GM23338 (cell line): ENCODE measurements at regions not wholly inside any gene's neighbourhood (a gene's known extent, or its start where the extent isn't known, plus 50 kb on each side); places are given as distances from the start of the nearest gene placed in this dataset.

Source experiments
- ATAC-seq: fragments of 200-7000 bp; cut with Tn5 transposase; 3 replicates; pipeline ENCODE4 v1.9.1; 2020
- DNase-seq: peaks from one replicate; pipeline ENCODE4 v3.0.0-alpha.2; 2015; ENCODE audit warnings: low spot score
- H2AFZ ChIP-seq: fragments of 200-600 bp; sonication (generic); 2 replicates; pipeline ENCODE4 v1.8.0; 2016; ENCODE audit warnings: antibody characterized with exemption, mild to moderate bottlenecking, moderate library complexity
- H3F3A ChIP-seq: fragments of 200-600 bp; sonication (generic); replicated peaks from 2 replicates; pipeline ENCODE4 v1.8.0; 2017; ENCODE audit warnings: antibody characterized with exemption, mixed run types, low read depth
- H3K27ac ChIP-seq: fragments of 200-600 bp; sonication (generic); 2 replicates; pipeline ENCODE4 v1.6.1; 2016; ENCODE audit warnings: low read depth
- H3K27me3 ChIP-seq: fragments of 200-600 bp; sonication (generic); 2 replicates; pipeline ENCODE4 v1.8.0; 2016; ENCODE audit warnings: mild to moderate bottlenecking, mixed run types, moderate library complexity; ENCODE audit not compliant: insufficient read depth
- H3K36me3 ChIP-seq: fragments of 200-600 bp; sonication (generic); 2 replicates; pipeline ENCODE4 v1.8.0; 2016; ENCODE audit warnings: mild to moderate bottlenecking; ENCODE audit not compliant: insufficient read depth
- H3K4me1 ChIP-seq: fragments of 200-600 bp; sonication (generic); 2 replicates; pipeline ENCODE4 v1.8.0; 2016; ENCODE audit warnings: mild to moderate bottlenecking, moderate library complexity; ENCODE audit not compliant: insufficient read depth
- H3K4me2 ChIP-seq: fragments of 200-600 bp; sonication (generic); 2 replicates; pipeline ENCODE4 v1.7.1; 2017; ENCODE audit warnings: mixed run types
- H3K4me3 ChIP-seq: fragments of 200-600 bp; sonication (generic); 2 replicates; pipeline ENCODE4 v1.6.1; 2016; ENCODE audit warnings: mixed run types
- H3K79me2 ChIP-seq: fragments of 200-600 bp; sonication (generic); replicated peaks from 2 replicates; pipeline ENCODE4 v1.8.0; 2017; ENCODE audit warnings: mild to moderate bottlenecking; ENCODE audit not compliant: insufficient read depth
- H3K9me2 ChIP-seq: fragments of 200-600 bp; sonication (generic); 2 replicates; pipeline ENCODE4 v1.8.0; 2017; ENCODE audit not compliant: insufficient read depth
- H4K20me1 ChIP-seq: fragments of 200-600 bp; sonication (generic); replicated peaks from 2 replicates; pipeline ENCODE4 v1.8.0; 2017; ENCODE audit warnings: mild to moderate bottlenecking; ENCODE audit not compliant: insufficient read depth
- H3K27ac Mint-ChIP-seq: 2 replicates; pipeline ENCODE4 v1.8.0; 2020; ENCODE audit warnings: inconsistent platforms, mild to moderate bottlenecking, moderate library complexity, mixed read lengths
- H3K27me3 Mint-ChIP-seq: 3 replicates; pipeline ENCODE4 v1.8.0; 2022; ENCODE audit warnings: low read depth, mild to moderate bottlenecking, moderate library complexity, mixed read lengths, inconsistent platforms; ENCODE audit not compliant: insufficient read depth, poor library complexity
- H3K36me3 Mint-ChIP-seq: 3 replicates; pipeline ENCODE4 v1.8.0; 2021; ENCODE audit warnings: low read depth, mild to moderate bottlenecking, inconsistent platforms, moderate library complexity, mixed read lengths
- H3K4me1 Mint-ChIP-seq: 3 replicates; pipeline ENCODE4 v1.8.0; 2020; ENCODE audit warnings: mild to moderate bottlenecking, inconsistent platforms, mixed read lengths
- H3K4me3 Mint-ChIP-seq: 3 replicates; pipeline ENCODE4 v1.8.0; 2021; ENCODE audit warnings: moderate library complexity, mild to moderate bottlenecking, inconsistent platforms, mixed read lengths
- H3K9me3 Mint-ChIP-seq: 3 replicates; pipeline ENCODE4 v1.8.0; 2020; ENCODE audit warnings: moderate library complexity, mild to moderate bottlenecking, inconsistent platforms, mixed read lengths
- CREB1 ChIP-seq: fragments of 250-450 bp; sonication (Bioruptor Pico); IDR thresholded peaks from 2 replicates; pipeline ENCODE4 v1.5.0; 2020; ENCODE audit warnings: low read depth, mild to moderate bottlenecking, moderate library complexity
- EZH2 ChIP-seq: fragments of 200-600 bp; sonication (generic); IDR thresholded peaks from one replicate; pipeline ENCODE4 v1.8.0; 2017; ENCODE audit warnings: antibody characterized with exemption, mild to moderate bottlenecking, low read depth; ENCODE audit not compliant: unreplicated experiment
- EZH2phosphoT487 ChIP-seq: fragments of 200-600 bp; sonication (generic); IDR thresholded peaks from one replicate; pipeline ENCODE4 v1.8.1; 2018; ENCODE audit warnings: antibody characterized with exemption; ENCODE audit not compliant: unreplicated experiment
- JUNB ChIP-seq: IDR thresholded peaks from one replicate; pipeline ENCODE4 v1.6.1; 2016; ENCODE audit warnings: antibody characterized with exemption; ENCODE audit not compliant: unreplicated experiment
- NANOG ChIP-seq: IDR thresholded peaks from 2 replicates; pipeline ENCODE4 v1.6.1; 2016; ENCODE audit warnings: antibody characterized with exemption, borderline replicate concordance
- STAT1 ChIP-seq: IDR thresholded peaks from one replicate; pipeline ENCODE4 v1.6.1; 2016; ENCODE audit warnings: antibody characterized with exemption; ENCODE audit not compliant: unreplicated experiment
- ZNF114 ChIP-seq: fragments of 250-450 bp; sonication (Bioruptor Pico); IDR thresholded peaks from 2 replicates; pipeline ENCODE4 v1.5.0; 2020; ENCODE audit warnings: mild to moderate bottlenecking, moderate library complexity
- ZNF331 ChIP-seq: fragments of 250-450 bp; sonication (Bioruptor Pico); IDR thresholded peaks from 2 replicates; pipeline ENCODE4 v1.5.0; 2020; ENCODE audit warnings: low read depth, mild to moderate bottlenecking, moderate library complexity
- TF ChIP-seq, protein P1 (sequence below): IDR thresholded peaks from one replicate; pipeline ENCODE4 v1.6.1; 2018; ENCODE audit warnings: antibody characterized with exemption; ENCODE audit not compliant: unreplicated experiment
- TF ChIP-seq, protein P2 (sequence below): fragments of 250-450 bp; sonication (Bioruptor Pico); IDR thresholded peaks from 2 replicates; pipeline ENCODE4 v1.5.0; 2020; ENCODE audit warnings: mild to moderate bottlenecking, moderate library complexity

DNA sequence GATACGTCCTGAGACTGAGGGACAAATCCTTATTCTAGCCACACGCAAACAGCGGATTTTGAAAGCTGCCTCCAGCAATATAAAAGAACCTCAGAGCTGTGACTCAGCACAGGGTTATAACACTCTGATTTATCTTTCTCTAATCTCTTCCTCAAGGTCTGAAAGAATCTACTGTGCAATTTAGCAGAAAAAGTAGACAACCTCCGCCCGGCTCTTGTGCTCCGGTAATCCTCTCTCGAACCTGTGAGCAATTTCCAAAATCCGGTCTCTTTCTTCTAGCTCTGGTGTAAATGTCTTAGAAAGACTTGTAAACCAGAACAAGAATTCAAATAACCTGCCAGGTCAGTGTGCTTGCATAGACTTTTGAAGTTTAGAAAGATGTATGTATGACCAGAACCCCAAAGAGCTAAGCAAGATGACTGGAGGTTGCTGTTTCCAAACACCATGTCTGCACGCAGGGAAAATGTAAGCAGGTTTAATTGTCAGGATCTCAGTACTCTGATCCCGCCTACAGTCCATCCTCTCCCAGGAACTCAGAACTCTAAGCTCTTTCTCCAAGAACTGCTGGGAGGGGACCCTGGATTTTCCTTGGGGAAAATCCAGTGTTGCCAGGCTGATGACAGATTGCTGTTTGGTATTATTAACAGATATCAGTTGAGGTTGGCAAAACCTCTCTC is 338.1 kb downstream of the RFC3 start:
- H3K79me2 ChIP-seq = no peaks in the 10 kb centered on the region
- Mint-ChIP-seq H3K4me1 (peaks cover 15% of the 10 kb centered on the region), H3K27me3 (no peaks in the 10 kb centered on the region), H3K9me3 (no peaks in the 10 kb centered on the region), H3K36me3 (no peaks in the 10 kb centered on the region), H3K4me3 (no peak overlapping the region), H3K27ac (no peak overlapping the region)
- H2AFZ ChIP-seq = 0 out of 2 replicates have a peak overlapping the region, but pooled peaks have one; percentile 25
- no peaks in the 10 kb centered on the region for H3F3A ChIP-seq
- no peaks in the 10 kb centered on the region for H3K9me2 ChIP-seq
- ATAC-seq = peak; percentile 58; the same call in 2 of the 3 replicates
- no peaks in the 10 kb centered on the region; the same call in 1 of the 2 replicates for H3K4me1 ChIP-seq
- H3K36me3 ChIP-seq = no peaks in the 10 kb centered on the region
- DNase-seq = no peak
- no peaks in the 10 kb centered on the region for H4K20me1 ChIP-seq
- TF ChIP-seq EZH2phosphoT487 (no peak), STAT1 (no peak)
- no peaks in the 10 kb centered on the region for H3K27me3 ChIP-seq
- H3K27ac ChIP-seq = no peak overlapping the region
- no peak overlapping the region for H3K4me3 ChIP-seq
- H3K4me2 ChIP-seq = no peak overlapping the region

DNA sequence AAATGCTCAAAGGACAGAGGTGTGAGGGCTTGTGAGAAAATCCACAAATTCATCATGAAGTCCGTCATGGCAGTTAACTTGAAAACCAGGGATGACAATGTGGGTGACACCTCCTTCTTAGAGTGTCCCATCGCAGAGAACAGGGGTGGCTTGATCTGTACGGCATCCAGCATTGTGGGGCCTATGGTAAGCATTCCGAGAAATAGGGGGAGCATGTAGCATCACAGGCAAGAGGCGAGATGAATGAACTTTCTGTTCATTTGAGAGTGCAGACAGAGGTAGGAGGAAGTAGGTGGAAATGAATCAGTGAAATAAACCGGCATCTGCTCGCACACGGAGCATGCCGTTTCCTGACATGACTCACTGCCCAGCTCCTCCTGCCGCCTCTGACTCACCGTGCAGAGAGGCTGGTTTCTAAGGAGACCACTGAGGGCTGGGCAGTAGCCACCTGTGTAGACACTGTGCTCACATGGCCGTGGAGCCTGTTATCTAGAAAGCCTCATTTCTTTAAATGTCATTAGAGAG is 339.0 kb downstream of the RFC3 start:
- 0 out of 2 replicates have a peak overlapping the region, but pooled peaks have one; percentile 25 for H2AFZ ChIP-seq
- H4K20me1 ChIP-seq = no peaks in the 10 kb centered on the region
- no peaks in the 10 kb centered on the region for H3K9me2 ChIP-seq
- H3K36me3 ChIP-seq = no peaks in the 10 kb centered on the region
- H3K4me2 ChIP-seq = no peak overlapping the region
- H3K4me3 ChIP-seq = no peak overlapping the region
- ATAC-seq (peak; percentile 41; the same call in 2 of the 3 replicates), DNase-seq (no peak)
- peaks cover 17% of the 10 kb centered on the region for H3K4me1 Mint-ChIP-seq
- no peaks in the 10 kb centered on the region for H3K9me3 Mint-ChIP-seq
- H3K27ac Mint-ChIP-seq = no peak overlapping the region
- H3K4me1 ChIP-seq = peaks cover 3% of the 10 kb centered on the region
- H3F3A ChIP-seq = no peaks in the 10 kb centered on the region
- H3K27me3 Mint-ChIP-seq = no peaks in the 10 kb centered on the region
- no peaks in the 10 kb centered on the region for H3K27me3 ChIP-seq
- H3K36me3 Mint-ChIP-seq = no peaks in the 10 kb centered on the region
- H3K4me3 Mint-ChIP-seq = no peak overlapping the region
- no peak overlapping the region for H3K27ac ChIP-seq
- no peaks in the 10 kb centered on the region for H3K79me2 ChIP-seq
- TF ChIP-seq, protein P1, sequence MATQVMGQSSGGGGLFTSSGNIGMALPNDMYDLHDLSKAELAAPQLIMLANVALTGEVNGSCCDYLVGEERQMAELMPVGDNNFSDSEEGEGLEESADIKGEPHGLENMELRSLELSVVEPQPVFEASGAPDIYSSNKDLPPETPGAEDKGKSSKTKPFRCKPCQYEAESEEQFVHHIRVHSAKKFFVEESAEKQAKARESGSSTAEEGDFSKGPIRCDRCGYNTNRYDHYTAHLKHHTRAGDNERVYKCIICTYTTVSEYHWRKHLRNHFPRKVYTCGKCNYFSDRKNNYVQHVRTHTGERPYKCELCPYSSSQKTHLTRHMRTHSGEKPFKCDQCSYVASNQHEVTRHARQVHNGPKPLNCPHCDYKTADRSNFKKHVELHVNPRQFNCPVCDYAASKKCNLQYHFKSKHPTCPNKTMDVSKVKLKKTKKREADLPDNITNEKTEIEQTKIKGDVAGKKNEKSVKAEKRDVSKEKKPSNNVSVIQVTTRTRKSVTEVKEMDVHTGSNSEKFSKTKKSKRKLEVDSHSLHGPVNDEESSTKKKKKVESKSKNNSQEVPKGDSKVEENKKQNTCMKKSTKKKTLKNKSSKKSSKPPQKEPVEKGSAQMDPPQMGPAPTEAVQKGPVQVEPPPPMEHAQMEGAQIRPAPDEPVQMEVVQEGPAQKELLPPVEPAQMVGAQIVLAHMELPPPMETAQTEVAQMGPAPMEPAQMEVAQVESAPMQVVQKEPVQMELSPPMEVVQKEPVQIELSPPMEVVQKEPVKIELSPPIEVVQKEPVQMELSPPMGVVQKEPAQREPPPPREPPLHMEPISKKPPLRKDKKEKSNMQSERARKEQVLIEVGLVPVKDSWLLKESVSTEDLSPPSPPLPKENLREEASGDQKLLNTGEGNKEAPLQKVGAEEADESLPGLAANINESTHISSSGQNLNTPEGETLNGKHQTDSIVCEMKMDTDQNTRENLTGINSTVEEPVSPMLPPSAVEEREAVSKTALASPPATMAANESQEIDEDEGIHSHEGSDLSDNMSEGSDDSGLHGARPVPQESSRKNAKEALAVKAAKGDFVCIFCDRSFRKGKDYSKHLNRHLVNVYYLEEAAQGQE = no peak
- no peak for TF ChIP-seq NANOG
- no peak for TF ChIP-seq JUNB
- TF ChIP-seq STAT1 = no peak
- no peak for TF ChIP-seq ZNF331
- no peak for TF ChIP-seq CREB1 (CRISPR knock-in tag)
- TF ChIP-seq EZH2 = no peak
- TF ChIP-seq, protein P2, sequence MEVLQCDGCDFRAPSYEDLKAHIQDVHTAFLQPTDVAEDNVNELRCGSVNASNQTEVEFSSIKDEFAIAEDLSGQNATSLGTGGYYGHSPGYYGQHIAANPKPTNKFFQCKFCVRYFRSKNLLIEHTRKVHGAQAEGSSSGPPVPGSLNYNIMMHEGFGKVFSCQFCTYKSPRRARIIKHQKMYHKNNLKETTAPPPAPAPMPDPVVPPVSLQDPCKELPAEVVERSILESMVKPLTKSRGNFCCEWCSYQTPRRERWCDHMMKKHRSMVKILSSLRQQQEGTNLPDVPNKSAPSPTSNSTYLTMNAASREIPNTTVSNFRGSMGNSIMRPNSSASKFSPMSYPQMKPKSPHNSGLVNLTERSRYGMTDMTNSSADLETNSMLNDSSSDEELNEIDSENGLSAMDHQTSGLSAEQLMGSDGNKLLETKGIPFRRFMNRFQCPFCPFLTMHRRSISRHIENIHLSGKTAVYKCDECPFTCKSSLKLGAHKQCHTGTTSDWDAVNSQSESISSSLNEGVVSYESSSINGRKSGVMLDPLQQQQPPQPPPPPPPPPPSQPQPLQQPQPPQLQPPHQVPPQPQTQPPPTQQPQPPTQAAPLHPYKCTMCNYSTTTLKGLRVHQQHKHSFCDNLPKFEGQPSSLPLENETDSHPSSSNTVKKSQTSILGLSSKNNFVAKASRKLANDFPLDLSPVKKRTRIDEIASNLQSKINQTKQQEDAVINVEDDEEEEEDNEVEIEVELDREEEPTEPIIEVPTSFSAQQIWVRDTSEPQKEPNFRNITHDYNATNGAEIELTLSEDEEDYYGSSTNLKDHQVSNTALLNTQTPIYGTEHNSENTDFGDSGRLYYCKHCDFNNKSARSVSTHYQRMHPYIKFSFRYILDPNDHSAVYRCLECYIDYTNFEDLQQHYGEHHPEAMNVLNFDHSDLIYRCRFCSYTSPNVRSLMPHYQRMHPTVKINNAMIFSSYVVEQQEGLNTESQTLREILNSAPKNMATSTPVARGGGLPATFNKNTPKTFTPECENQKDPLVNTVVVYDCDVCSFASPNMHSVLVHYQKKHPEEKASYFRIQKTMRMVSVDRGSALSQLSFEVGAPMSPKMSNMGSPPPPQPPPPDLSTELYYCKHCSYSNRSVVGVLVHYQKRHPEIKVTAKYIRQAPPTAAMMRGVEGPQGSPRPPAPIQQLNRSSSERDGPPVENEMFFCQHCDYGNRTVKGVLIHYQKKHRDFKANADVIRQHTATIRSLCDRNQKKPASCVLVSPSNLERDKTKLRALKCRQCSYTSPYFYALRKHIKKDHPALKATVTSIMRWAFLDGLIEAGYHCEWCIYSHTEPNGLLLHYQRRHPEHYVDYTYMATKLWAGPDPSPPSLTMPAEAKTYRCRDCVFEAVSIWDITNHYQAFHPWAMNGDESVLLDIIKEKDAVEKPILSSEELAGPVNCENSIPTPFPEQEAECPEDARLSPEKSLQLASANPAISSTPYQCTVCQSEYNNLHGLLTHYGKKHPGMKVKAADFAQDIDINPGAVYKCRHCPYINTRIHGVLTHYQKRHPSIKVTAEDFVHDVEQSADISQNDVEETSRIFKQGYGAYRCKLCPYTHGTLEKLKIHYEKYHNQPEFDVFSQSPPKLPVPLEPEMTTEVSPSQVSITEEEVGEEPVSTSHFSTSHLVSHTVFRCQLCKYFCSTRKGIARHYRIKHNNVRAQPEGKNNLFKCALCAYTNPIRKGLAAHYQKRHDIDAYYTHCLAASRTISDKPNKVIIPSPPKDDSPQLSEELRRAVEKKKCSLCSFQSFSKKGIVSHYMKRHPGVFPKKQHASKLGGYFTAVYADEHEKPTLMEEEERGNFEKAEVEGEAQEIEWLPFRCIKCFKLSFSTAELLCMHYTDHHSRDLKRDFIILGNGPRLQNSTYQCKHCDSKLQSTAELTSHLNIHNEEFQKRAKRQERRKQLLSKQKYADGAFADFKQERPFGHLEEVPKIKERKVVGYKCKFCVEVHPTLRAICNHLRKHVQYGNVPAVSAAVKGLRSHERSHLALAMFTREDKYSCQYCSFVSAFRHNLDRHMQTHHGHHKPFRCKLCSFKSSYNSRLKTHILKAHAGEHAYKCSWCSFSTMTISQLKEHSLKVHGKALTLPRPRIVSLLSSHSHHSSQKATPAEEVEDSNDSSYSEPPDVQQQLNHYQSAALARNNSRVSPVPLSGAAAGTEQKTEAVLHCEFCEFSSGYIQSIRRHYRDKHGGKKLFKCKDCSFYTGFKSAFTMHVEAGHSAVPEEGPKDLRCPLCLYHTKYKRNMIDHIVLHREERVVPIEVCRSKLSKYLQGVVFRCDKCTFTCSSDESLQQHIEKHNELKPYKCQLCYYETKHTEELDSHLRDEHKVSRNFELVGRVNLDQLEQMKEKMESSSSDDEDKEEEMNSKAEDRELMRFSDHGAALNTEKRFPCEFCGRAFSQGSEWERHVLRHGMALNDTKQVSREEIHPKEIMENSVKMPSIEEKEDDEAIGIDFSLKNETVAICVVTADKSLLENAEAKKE (CRISPR knock-in tag) = no peak
- no peak for TF ChIP-seq ZNF114 (CRISPR knock-in tag)
